IMR-90 (cell line): ENCODE measurements at regions not wholly inside any gene's neighbourhood (a gene's known extent, or its start where the extent isn't known, plus 50 kb on each side); places are given as distances from the start of the nearest gene placed in this dataset.

ENCODE experiments used
- ATAC-seq: fragments of 200-7000 bp; cut with Tn5 transposase; 2 replicates; pipeline ENCODE4 v1.9.1; 2020; ENCODE audit warnings: low read depth, mild to moderate bottlenecking, moderate library complexity
- BruUV-seq: library from RNA; stranded (reverse); fragments of 400-500 nt; replicated peaks from 2 replicates; lab custom pipeline; 2021; lab: Mats Ljungman, UMichigan
- CTCF ChIA-PET: fragments of 300-600 bp; formaldehyde crosslinking; extraction: SDS; loops from one replicate; lab custom pipeline; 2021; ENCODE audit warnings: antibody characterized with exemption; lab: Yijun Ruan, JAX
- POLR2A ChIA-PET: fragments of 300-600 bp; sonication (Branson Sonifier 250); formaldehyde crosslinking; loops from one replicate; lab custom pipeline; 2022; ENCODE audit warnings: antibody characterized with exemption; ENCODE audit not compliant: unreplicated experiment; lab: Charles Lee
- DNase-seq: peaks from one replicate; pipeline ENCODE4 v3.0.0; 2013
- H2AFZ ChIP-seq: replicated peaks from 2 replicates; pipeline ENCODE3; 2013; ENCODE audit warnings: low read length, mild to moderate bottlenecking; ENCODE audit not compliant: poor library complexity
- H2AK5ac ChIP-seq: 2 replicates; pipeline ENCODE4 v1.6.1; 2013; ENCODE audit warnings: low read depth, low read length, inconsistent platforms
- H2AK9ac ChIP-seq: replicated peaks from 2 replicates; pipeline ENCODE3; 2013; ENCODE audit warnings: mild to moderate bottlenecking, low read depth, low read length, moderate library complexity; ENCODE audit not compliant: poor library complexity
- H2BK120ac ChIP-seq: 2 replicates; pipeline ENCODE4 v1.6.1; 2013; ENCODE audit warnings: low read depth, low read length, inconsistent platforms
- H2BK15ac ChIP-seq: 3 replicates; pipeline ENCODE4 v1.6.1; 2013; ENCODE audit warnings: low read depth, low read length, inconsistent platforms
- H2BK20ac ChIP-seq: 2 replicates; pipeline ENCODE4 v1.6.1; 2013; ENCODE audit warnings: low read depth, mild to moderate bottlenecking, inconsistent platforms, low read length, moderate library complexity
- H2BK5ac ChIP-seq: 2 replicates; pipeline ENCODE4 v1.6.1; 2013; ENCODE audit warnings: mild to moderate bottlenecking, low read depth, low read length, inconsistent platforms; ENCODE audit not compliant: poor library complexity, severe bottlenecking
- H3K14ac ChIP-seq: replicated peaks from 2 replicates; pipeline ENCODE4 v1.6.1; 2013; ENCODE audit warnings: low read depth, low read length, inconsistent platforms
- H3K18ac ChIP-seq: 2 replicates; pipeline ENCODE4 v1.6.1; 2013; ENCODE audit warnings: low read depth, low read length, control low read depth
- H3K23ac ChIP-seq: 2 replicates; pipeline ENCODE4 v1.6.1; 2013; ENCODE audit warnings: low read depth, low read length, inconsistent platforms
- H3K27ac ChIP-seq: 2 replicates; pipeline ENCODE4 v1.5.1; 2013; ENCODE audit warnings: mild to moderate bottlenecking, control low read depth, low read length; ENCODE audit not compliant: insufficient read depth
- H3K27me3 ChIP-seq: 2 replicates; pipeline ENCODE4 v1.6.1; 2013; ENCODE audit warnings: low read length; ENCODE audit not compliant: control insufficient read depth, insufficient read depth
- H3K36me3 ChIP-seq: 2 replicates; pipeline ENCODE4 v1.6.1; 2013; ENCODE audit warnings: low read length, mixed read lengths; ENCODE audit not compliant: control insufficient read depth, insufficient read depth
- H3K4ac ChIP-seq: 2 replicates; pipeline ENCODE4 v1.6.1; 2013; ENCODE audit warnings: low read depth, low read length, inconsistent platforms
- H3K4me1 ChIP-seq: 2 replicates; pipeline ENCODE4 v1.6.1; 2013; ENCODE audit warnings: low read length, mixed read lengths; ENCODE audit not compliant: control insufficient read depth, insufficient read depth
- H3K4me2 ChIP-seq: 2 replicates; pipeline ENCODE4 v1.6.1; 2013; ENCODE audit warnings: low read depth, mild to moderate bottlenecking, control low read depth, low read length, moderate library complexity
- H3K4me3 ChIP-seq: 2 replicates; pipeline ENCODE4 v1.5.1; 2013; ENCODE audit warnings: low read depth, mild to moderate bottlenecking, control low read depth, low read length, moderate library complexity; ENCODE audit not compliant: insufficient read depth
- H3K56ac ChIP-seq: 2 replicates; pipeline ENCODE4 v1.6.1; 2013; ENCODE audit warnings: low read length, inconsistent platforms; ENCODE audit not compliant: insufficient read depth; ENCODE audit errors: extremely low read depth
- H3K79me1 ChIP-seq, 2 experiments: 2 replicates each; pipeline ENCODE4 v1.6.1; 2013; ENCODE audit warnings: low read length in 2 of 2, inconsistent platforms in 1 of 2, low read depth in 1 of 2
- H3K9ac ChIP-seq: 2 replicates; pipeline ENCODE4 v1.6.1; 2013; ENCODE audit warnings: low read depth, low read length, control low read depth
- H3K9me1 ChIP-seq: 2 replicates; pipeline ENCODE4 v1.6.1; 2013; ENCODE audit warnings: low read length, inconsistent platforms; ENCODE audit not compliant: insufficient read depth
- H3K9me3 ChIP-seq: 2 replicates; pipeline ENCODE4 v1.6.1; 2013; ENCODE audit warnings: low read length; ENCODE audit not compliant: control insufficient read depth, insufficient read depth
- H4K20me1 ChIP-seq: 2 replicates; pipeline ENCODE4 v1.6.1; 2013; ENCODE audit warnings: low read length, inconsistent platforms; ENCODE audit not compliant: insufficient read depth
- H4K5ac ChIP-seq: 2 replicates; pipeline ENCODE4 v1.6.1; 2013; ENCODE audit warnings: mild to moderate bottlenecking, low read depth, low read length, control low read depth
- H4K8ac ChIP-seq, 2 experiments: 2 replicates each; pipeline ENCODE4 v1.6.1; 2013; ENCODE audit warnings: low read depth in 2 of 2, low read length in 2 of 2, control low read depth in 1 of 2, inconsistent platforms in 1 of 2
- H4K91ac ChIP-seq: 2 replicates; pipeline ENCODE4 v1.6.1; 2013; ENCODE audit warnings: low read depth, low read length, inconsistent platforms; ENCODE audit not compliant: insufficient read depth
- BHLHE40 ChIP-seq: fragments of 150-350 bp; IDR thresholded peaks from 2 replicates; pipeline ENCODE4 v1.6.1; 2016; ENCODE audit warnings: mild to moderate bottlenecking, low read depth, low read length
- CEBPB ChIP-seq: IDR thresholded peaks from 2 replicates; pipeline ENCODE4 v1.6.1; 2012; ENCODE audit warnings: low read depth, low read length, improper control_type of control experiment
- CTCF ChIP-seq: conservative IDR thresholded peaks from 2 replicates; pipeline ENCODE4 v1.5.1; 2012; ENCODE audit warnings: mild to moderate bottlenecking, low read depth, low read length, improper control_type of control experiment
- ELK1 ChIP-seq: fragments of 150-350 bp; IDR thresholded peaks from 2 replicates; pipeline ENCODE4 v1.6.1; 2016; ENCODE audit warnings: low read depth, mild to moderate bottlenecking, low read length, moderate library complexity, borderline replicate concordance
- FOS ChIP-seq: fragments of 150-350 bp; IDR thresholded peaks from 2 replicates; pipeline ENCODE4 v1.6.1; 2016; ENCODE audit warnings: low read depth, low read length
- MAFK ChIP-seq: IDR thresholded peaks from 2 replicates; pipeline ENCODE4 v1.6.1; 2012; ENCODE audit warnings: low read depth, low read length, improper control_type of control experiment
- MAZ ChIP-seq: IDR thresholded peaks from 2 replicates; pipeline ENCODE4 v1.6.1; 2012; ENCODE audit warnings: low read depth, mild to moderate bottlenecking, low read length, improper control_type of control experiment, moderate library complexity, borderline replicate concordance
- MXI1 ChIP-seq: IDR thresholded peaks from 2 replicates; pipeline ENCODE4 v1.6.1; 2012; ENCODE audit warnings: low read depth, mild to moderate bottlenecking, low read length, moderate library complexity, borderline replicate concordance
- NFE2L2 ChIP-seq: fragments of 150-350 bp; IDR thresholded peaks from 2 replicates; pipeline ENCODE4 v1.6.1; 2016; ENCODE audit warnings: low read depth, mild to moderate bottlenecking, low read length
- POLR2A ChIP-seq: IDR thresholded peaks from 2 replicates; pipeline ENCODE4 v1.6.1; 2012; ENCODE audit warnings: mild to moderate bottlenecking, low read depth, low read length
- RAD21 ChIP-seq: IDR thresholded peaks from 2 replicates; pipeline ENCODE4 v1.6.1; 2012; ENCODE audit warnings: low read length, improper control_type of control experiment
- RCOR1 ChIP-seq: IDR thresholded peaks from 2 replicates; pipeline ENCODE4 v1.6.1; 2012; ENCODE audit warnings: mild to moderate bottlenecking, low read length, improper control_type of control experiment; ENCODE audit not compliant: insufficient replicate concordance
- RFX5 ChIP-seq: IDR thresholded peaks from 2 replicates; pipeline ENCODE4 v1.8.0; 2012; ENCODE audit warnings: low read depth, mild to moderate bottlenecking, low read length, moderate library complexity
- SMC3 ChIP-seq: fragments of 150-350 bp; IDR thresholded peaks from 2 replicates; pipeline ENCODE4 v1.6.1; 2016; ENCODE audit warnings: low read depth, mild to moderate bottlenecking, antibody characterized with exemption, low read length, moderate library complexity
- USF2 ChIP-seq: fragments of 150-350 bp; IDR thresholded peaks from 2 replicates; pipeline ENCODE4 v1.6.1; 2017; ENCODE audit warnings: mild to moderate bottlenecking, antibody characterized with exemption, low read length, low read depth
- dilution Hi-C: fragments of 300-500 bp; cut with HindIII; formaldehyde crosslinking; loops from one replicate; pipeline ENCODE4 v1.14.3; 2018; ENCODE audit warnings: low sequenced_read_pairs; ENCODE audit not compliant: unreplicated experiment
- in situ Hi-C: fragments of 300-500 bp; cut with MboI; formaldehyde crosslinking; loops from 3 replicates; pipeline ENCODE4 v1.14.3; 2019; ENCODE audit warnings: low sequenced_read_pairs, inconsistent platforms, mixed read lengths
- intact Hi-C: fragments of 100-400 bp; cut with micrococcal nuclease; formaldehyde crosslinking; loops from 2 replicates; pipeline ENCODE4 v1.10.0; 2022

GRCh38 chr5:101461455-101461854 is 558.4 kb upstream of the ST8SIA4 start:
- H3K9ac ChIP-seq = no peak overlapping the region
- H3K9me1 ChIP-seq = no peaks in the 10 kb centered on the region
- dilution Hi-C loops = no loop called here
- no peaks in the 10 kb centered on the region for H3K4me1 ChIP-seq
- H2BK20ac ChIP-seq = no peak overlapping the region
- no peaks in the 10 kb centered on the region for H3K36me3 ChIP-seq
- intact Hi-C loops = no loop called here
- no peak overlapping the region for H2BK15ac ChIP-seq
- H3K56ac ChIP-seq = no peak overlapping the region
- no peaks in the 10 kb centered on the region for H3K9me3 ChIP-seq
- no peak overlapping the region for H4K5ac ChIP-seq
- in situ Hi-C loops = no loop called here
- H3K4ac ChIP-seq = no peak overlapping the region
- no peak overlapping the region for H4K8ac ChIP-seq
- no peak overlapping the region for H2AFZ ChIP-seq
- no TSS peak for BruUV-seq
- DNase-seq = no peak
- H4K20me1 ChIP-seq = no peaks in the 10 kb centered on the region
- ChIA-PET CTCF (no interaction called here), POLR2A (no interaction called here)
- no peak for ATAC-seq
- no peak overlapping the region for H4K91ac ChIP-seq
- H3K27ac ChIP-seq = no peak overlapping the region
- H3K4me2 ChIP-seq = no peak overlapping the region
- H2AK9ac ChIP-seq = no peak overlapping the region
- H2BK120ac ChIP-seq = no peak overlapping the region
- H3K4me3 ChIP-seq = no peak overlapping the region
- no peak overlapping the region for H3K14ac ChIP-seq
- H3K27me3 ChIP-seq = no peaks in the 10 kb centered on the region
- H3K18ac ChIP-seq = no peak overlapping the region
- H3K79me1 ChIP-seq = no peaks in the 10 kb centered on the region
- no peak overlapping the region for H3K23ac ChIP-seq
- no peak overlapping the region for H2BK5ac ChIP-seq
- TF ChIP-seq CEBPB = no peak
- TF ChIP-seq USF2 = no peak
- no peak for TF ChIP-seq NFE2L2
- TF ChIP-seq MAZ = no peak
- TF ChIP-seq POLR2A = no peak
- no peak for TF ChIP-seq FOS
- TF ChIP-seq BHLHE40 = no peak
- TF ChIP-seq ELK1 = no peak
- TF ChIP-seq RAD21 = no peak
- no peak for TF ChIP-seq SMC3
- no peak for TF ChIP-seq MXI1
- no peak for TF ChIP-seq MAFK
- TF ChIP-seq RCOR1 = no peak
- no peak for TF ChIP-seq CTCF
- no peak for TF ChIP-seq RFX5
- H2AK5ac ChIP-seq = no peak overlapping the region
